ENCODE measurements at regions not wholly inside any gene's neighbourhood (a gene's known extent, or its start where the extent isn't known, plus 50 kb on each side); places are given as distances from the start of the nearest gene placed in this dataset.

GRCh38 chr11:121733858-121734257 is 281.1 kb upstream of the SORL1-AS1 start:
- no peak for ATAC-seq
- H3K27ac ChIP-seq: no peak overlapping the region
- 88 to 97% (median 93%) methylated on average over 1 of the region's 1 CpG for WGBS, 4 donors
- peaks cover 0 to 13% (median 0%) of the 10 kb centered on the region in 12 donors for H3K9me3 ChIP-seq
- DNase-seq: no peak
- no peak overlapping the region for H3K4me3 ChIP-seq
- H3K36me3 ChIP-seq: no peaks in the 10 kb centered on the region
- TF ChIP-seq CTCF (IDR thresholded peaks at IDR 0.05) (no peak), POLR2A (IDR thresholded peaks at IDR 0.05) (no peak)
- H3K4me1 ChIP-seq: no peaks in the 10 kb centered on the region
- intact Hi-C loops (cut with DNase I): no loop called here
- no peaks in the 10 kb centered on the region for H3K27me3 ChIP-seq

DNA sequence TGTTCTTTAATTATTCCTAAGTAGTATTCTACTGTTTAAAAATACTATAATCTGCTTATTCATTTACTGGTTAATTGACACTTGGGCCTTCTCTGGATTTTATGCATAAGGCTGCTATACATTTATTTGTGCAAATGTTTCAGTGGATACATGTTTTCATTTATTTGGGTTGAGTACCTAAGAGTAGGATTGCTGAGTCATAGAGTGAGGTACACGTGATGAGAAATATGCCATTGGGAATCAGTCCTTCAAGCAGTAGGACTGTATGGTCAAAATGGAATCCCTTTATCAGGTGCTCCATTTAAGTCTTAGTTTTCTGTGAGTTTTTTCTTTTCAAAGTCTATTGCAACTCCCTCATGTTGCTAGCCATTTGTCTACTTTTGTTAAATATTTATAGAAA is 275.2 kb upstream of the SORL1-AS1 start:
- DNase-seq: no peak
- no peak for ATAC-seq

GRCh38 chr11:121723246-121723741 is 270.5 kb upstream of the SORL1-AS1 start:
- intact Hi-C loops (cut with DNase I): loop anchor here in 2 of 10 donors (10.0 kb wide), 2 partner anchors 68 to 382 kb away; no protein-coding TSS in a partner anchor
- H3K27ac ChIP-seq: peak overlapping the region; percentile 47 to 91 (median 84)
- peaks cover 0 to 7% (median 0%) of the 10 kb centered on the region in 9 donors for H3K27me3 ChIP-seq
- H3K4me3 ChIP-seq: peak overlapping the region in 11 of 12 donors; percentile 30 to 61 (median 50)
- 16 to 30% (median 20%) methylated on average over 16 of the region's 16 CpGs for WGBS, 4 donors
- TF ChIP-seq POLR2A (IDR thresholded peaks at IDR 0.05): no peak
- no peak for TF ChIP-seq CTCF (IDR thresholded peaks at IDR 0.05)
- H3K36me3 ChIP-seq: no peaks in the 10 kb centered on the region
- peaks cover 0 to 16% (median 4%) of the 10 kb centered on the region in 12 donors for H3K4me1 ChIP-seq
- peaks cover 0 to 6% (median 0%) of the 10 kb centered on the region in 12 donors for H3K9me3 ChIP-seq
- DNase-seq (peak in 4 of 5 donors; percentile 21 to 45 (median 30)), ATAC-seq (peak in 3 of 4 donors; percentile 38 to 41 (median 40))

More for the DNA sequence above, 275.2 kb upstream of the SORL1-AS1 start:
- Histone ChIP-seq H3K27ac (no peak overlapping the region), H3K4me1 (peaks cover 0 to 6% (median 0%) of the 10 kb centered on the region in 12 donors), H3K4me3 (no peak overlapping the region), H3K36me3 (no peaks in the 10 kb centered on the region), H3K9me3 (peaks cover 0 to 13% (median 0%) of the 10 kb centered on the region in 12 donors), H3K27me3 (no peaks in the 10 kb centered on the region)
- no peak for TF ChIP-seq POLR2A (IDR thresholded peaks at IDR 0.05)
- TF ChIP-seq CTCF (IDR thresholded peaks at IDR 0.05): no peak
- intact Hi-C loops (cut with DNase I): loop anchor here in 2 of 10 donors (10.0 kb wide), 2 partner anchors 73 to 377 kb away; no protein-coding TSS in a partner anchor
- WGBS, 4 donors: 70 to 80% (median 74%) methylated on average over 1 of the region's 1 CpG

- intact Hi-C loops (cut with DNase I): loop anchor here in 2 of 10 donors (10.0 kb wide), 2 partner anchors 68 to 382 kb away; no protein-coding TSS in a partner anchor
- H3K27ac ChIP-seq: peak overlapping the region; percentile 49 to 91 (median 84)
- H3K4me3 ChIP-seq: peak overlapping the region in 11 of 12 donors; percentile 30 to 61 (median 50)
- no peaks in the 10 kb centered on the region for H3K36me3 ChIP-seq
- 1 to 3% (median 2%) methylated on average over 35 to 46 of the region's 46 CpGs for WGBS, 4 donors
- ATAC-seq (peak; percentile 91 to 97 (median 96)), DNase-seq (peak; percentile 78 to 90 (median 86))
- TF ChIP-seq CTCF (IDR thresholded peaks at IDR 0.05) (peak in 5 of 12 donors; percentile 9 to 30 (median 12)), POLR2A (IDR thresholded peaks at IDR 0.05) (no peak)
- H3K27me3 ChIP-seq: peaks cover 0 to 7% (median 0%) of the 10 kb centered on the region in 9 donors
- H3K9me3 ChIP-seq: peaks cover 0 to 6% (median 0%) of the 10 kb centered on the region in 12 donors
- peaks cover 0 to 16% (median 4%) of the 10 kb centered on the region in 12 donors for H3K4me1 ChIP-seq
These were observed 269.9 kb upstream of the SORL1-AS1 start for GRCh38 chr11:121722431-121723245.
